Upper lobe of right lung (tissue), 1 donor: ENCODE measurements at regions not wholly inside any gene's neighbourhood (a gene's known extent, or its start where the extent isn't known, plus 50 kb on each side); places are given as distances from the start of the nearest gene placed in this dataset.
"Not testable (repeated sequence)": the region's sequence is repeated elsewhere in the genome, so short reads cannot be mapped to it uniquely, and the experiment has no call there.

ENCODE experiments used
- ATAC-seq: fragments of 200-7000 bp; cut with Tn5 transposase; one replicate; pipeline ENCODE4 v1.9.1; 2020; ENCODE audit warnings: mild to moderate bottlenecking, moderate library complexity
- DNase-seq: peaks from one replicate; pipeline ENCODE4 v3.0.0-alpha.2; 2020
- H3K27ac ChIP-seq: fragments of 200-600 bp; one replicate; pipeline ENCODE4 v1.8.0; 2022
- H3K27me3 ChIP-seq: fragments of 200-600 bp; one replicate; pipeline ENCODE4 v1.8.0; 2022; ENCODE audit warnings: mild to moderate bottlenecking
- H3K36me3 ChIP-seq: fragments of 200-600 bp; one replicate; pipeline ENCODE4 v1.8.0; 2022
- H3K4me1 ChIP-seq: fragments of 200-600 bp; one replicate; pipeline ENCODE4 v1.8.0; 2022
- H3K4me3 ChIP-seq: fragments of 200-600 bp; one replicate; pipeline ENCODE4 v1.8.0; 2022; ENCODE audit warnings: mild to moderate bottlenecking
- H3K9me3 ChIP-seq: fragments of 200-600 bp; one replicate; pipeline ENCODE4 v1.8.0; 2022
- intact Hi-C: fragments of 100-400 bp; cut with DNase I; formaldehyde crosslinking; loops from one replicate; pipeline ENCODE4 v1.11.0; 2022
- TF ChIP-seq, protein P1 (sequence below): fragments of 200-600 bp; IDR thresholded peaks from one replicate; pipeline ENCODE4 v1.8.0; 2022; ENCODE audit warnings: antibody characterized with exemption
- donor health status: DM: no; HTN: yes; CAD: no; lungs with severe emphysema.

DNA sequence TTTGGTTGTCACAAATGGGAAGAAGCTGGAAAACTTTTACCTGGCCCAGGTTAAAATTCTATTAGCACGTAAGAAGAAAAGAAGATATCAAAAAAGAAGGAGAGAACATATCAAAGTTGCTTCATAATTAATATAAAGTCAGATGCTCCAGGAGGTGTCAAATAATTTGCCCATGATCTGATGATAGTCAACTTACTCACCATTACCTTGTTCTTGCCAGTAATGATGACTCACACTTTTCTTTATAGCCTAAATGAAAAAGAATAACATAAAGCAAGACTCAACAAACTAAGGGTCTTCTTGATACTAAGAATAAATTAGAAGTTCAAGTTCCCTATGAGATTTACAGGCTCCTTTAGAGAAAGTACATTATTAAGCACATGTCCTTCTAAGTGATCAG lies 580.4 kb downstream of the TTLL7 start:
- DNase-seq = no peak
- ATAC-seq = no peak
- intact Hi-C loops = no loop called here
- Histone ChIP-seq H3K4me1 (no peaks in the 10 kb centered on the region), H3K27me3 (no peaks in the 10 kb centered on the region), H3K9me3 (no peaks in the 10 kb centered on the region), H3K36me3 (no peaks in the 10 kb centered on the region), H3K4me3 (no peak overlapping the region), H3K27ac (no peak overlapping the region)
- TF ChIP-seq, protein P1, sequence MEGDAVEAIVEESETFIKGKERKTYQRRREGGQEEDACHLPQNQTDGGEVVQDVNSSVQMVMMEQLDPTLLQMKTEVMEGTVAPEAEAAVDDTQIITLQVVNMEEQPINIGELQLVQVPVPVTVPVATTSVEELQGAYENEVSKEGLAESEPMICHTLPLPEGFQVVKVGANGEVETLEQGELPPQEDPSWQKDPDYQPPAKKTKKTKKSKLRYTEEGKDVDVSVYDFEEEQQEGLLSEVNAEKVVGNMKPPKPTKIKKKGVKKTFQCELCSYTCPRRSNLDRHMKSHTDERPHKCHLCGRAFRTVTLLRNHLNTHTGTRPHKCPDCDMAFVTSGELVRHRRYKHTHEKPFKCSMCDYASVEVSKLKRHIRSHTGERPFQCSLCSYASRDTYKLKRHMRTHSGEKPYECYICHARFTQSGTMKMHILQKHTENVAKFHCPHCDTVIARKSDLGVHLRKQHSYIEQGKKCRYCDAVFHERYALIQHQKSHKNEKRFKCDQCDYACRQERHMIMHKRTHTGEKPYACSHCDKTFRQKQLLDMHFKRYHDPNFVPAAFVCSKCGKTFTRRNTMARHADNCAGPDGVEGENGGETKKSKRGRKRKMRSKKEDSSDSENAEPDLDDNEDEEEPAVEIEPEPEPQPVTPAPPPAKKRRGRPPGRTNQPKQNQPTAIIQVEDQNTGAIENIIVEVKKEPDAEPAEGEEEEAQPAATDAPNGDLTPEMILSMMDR = no peak

DNA sequence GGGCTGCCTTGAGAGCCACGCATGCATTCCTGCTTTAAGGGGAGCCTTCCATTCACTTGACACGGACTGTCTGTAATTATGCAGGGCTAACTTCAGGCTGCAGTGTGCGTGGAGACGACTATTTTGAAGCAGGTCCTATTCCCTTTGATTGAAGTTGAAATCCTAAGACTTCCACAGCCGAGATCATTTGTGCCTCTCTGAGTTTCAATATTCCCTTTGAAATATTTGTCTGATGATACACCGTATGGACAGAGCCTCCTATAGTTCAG lies 585.2 kb downstream of the TTLL7 start:
- DNase-seq, H3K4me1 ChIP-seq, H3K36me3 ChIP-seq, H3K9me3 ChIP-seq, intact Hi-C loops, H3K4me3 ChIP-seq, H3K27me3 ChIP-seq, ATAC-seq, H3K27ac ChIP-seq: not testable (repeated sequence)

DNA sequence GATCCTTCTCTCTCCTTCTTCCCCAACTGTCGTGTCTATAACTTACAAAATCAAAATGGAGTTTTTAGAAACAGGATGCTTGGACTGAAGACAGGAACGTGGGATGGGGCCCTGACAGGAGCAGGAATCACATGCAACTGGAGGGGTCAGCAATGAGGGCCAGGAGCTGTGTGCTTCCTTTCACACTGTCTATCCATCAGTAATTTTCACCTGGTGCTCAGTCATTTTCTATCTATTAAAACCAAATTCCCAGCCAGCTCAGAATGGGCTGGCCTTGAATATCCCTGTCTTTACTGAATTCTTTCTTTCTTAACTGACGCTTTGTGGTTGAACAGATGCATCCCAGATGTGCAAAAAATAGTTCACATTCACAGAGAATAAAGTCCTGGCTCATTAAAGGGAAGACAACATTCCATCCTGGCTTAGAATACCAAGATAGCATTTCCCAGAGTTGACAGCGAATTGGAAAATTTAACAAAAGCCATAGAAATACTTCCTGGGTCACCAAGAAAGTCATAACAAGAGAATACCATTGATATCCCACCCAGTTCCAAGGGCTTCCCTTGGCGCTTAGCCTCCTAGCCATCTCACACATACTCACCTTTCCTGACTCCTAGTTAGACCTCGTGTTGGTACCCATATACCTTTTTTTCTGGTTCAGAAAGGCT lies 588.1 kb downstream of the TTLL7 start:
- H3K9me3 ChIP-seq = not testable (repeated sequence)

DNA sequence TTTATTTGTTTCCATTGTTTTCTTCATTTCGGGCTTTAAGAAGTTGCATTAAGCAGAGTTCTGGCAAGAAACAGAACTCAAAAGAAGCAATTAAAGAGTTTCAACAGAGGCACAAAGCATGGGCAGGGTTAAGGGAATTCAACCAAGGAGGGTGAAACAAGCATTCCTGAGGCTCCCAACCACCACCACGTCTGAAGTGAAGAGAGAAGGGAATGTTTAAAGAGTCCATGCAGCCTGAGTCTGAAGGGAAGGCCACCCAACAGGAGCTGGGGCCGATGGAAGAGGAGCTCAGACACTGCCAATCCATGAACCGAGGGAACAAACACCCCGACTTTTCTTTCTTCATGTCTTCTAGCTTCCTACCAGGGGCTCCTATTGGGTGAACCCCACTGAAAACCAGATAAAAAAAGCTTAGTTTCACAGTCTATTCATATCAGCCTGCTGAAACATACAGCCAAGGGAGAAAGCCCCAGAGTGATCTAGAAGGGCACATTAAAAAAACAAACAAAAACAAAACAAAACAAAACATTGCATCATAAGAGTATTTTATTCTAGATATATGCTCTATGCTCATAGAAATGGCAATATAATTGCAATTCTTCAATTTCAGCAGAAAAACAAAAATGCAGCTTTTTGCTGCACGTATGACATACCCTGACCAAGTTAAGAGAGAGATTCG lies 592.1 kb downstream of the TTLL7 start:
- H3K27me3 ChIP-seq, H3K27ac ChIP-seq, H3K9me3 ChIP-seq, intact Hi-C loops, H3K4me3 ChIP-seq, DNase-seq, H3K36me3 ChIP-seq, H3K4me1 ChIP-seq: not testable (repeated sequence)
- peak; percentile 66 for ATAC-seq

More for the DNA sequence above, 588.1 kb downstream of the TTLL7 start:
- H3K36me3 ChIP-seq, DNase-seq, intact Hi-C loops, H3K27me3 ChIP-seq, ATAC-seq, H3K4me1 ChIP-seq, H3K4me3 ChIP-seq, H3K27ac ChIP-seq: not testable (repeated sequence)

DNA sequence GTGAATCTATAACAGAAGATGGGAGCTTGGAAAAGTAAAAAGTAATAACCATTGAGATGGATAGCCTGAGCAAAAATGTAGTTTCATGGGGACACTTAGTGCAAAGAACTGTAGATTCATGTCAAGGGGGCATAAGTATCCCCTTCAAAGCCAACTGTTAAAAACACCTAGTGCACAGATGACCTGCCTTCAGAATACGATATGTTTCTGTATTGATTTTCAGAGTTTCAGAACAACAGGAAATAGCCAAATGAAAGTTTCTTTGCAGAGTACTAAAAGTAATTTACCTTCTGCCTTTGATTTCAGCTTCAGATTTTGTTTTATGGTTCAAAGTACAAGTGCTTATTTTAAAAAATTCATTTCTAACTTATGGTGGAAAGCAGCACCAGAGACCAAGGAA lies 593.1 kb downstream of the TTLL7 start:
- DNase-seq, ATAC-seq, H3K36me3 ChIP-seq, H3K4me1 ChIP-seq, H3K27me3 ChIP-seq, H3K4me3 ChIP-seq, intact Hi-C loops, H3K27ac ChIP-seq, H3K9me3 ChIP-seq: not testable (repeated sequence)

DNA sequence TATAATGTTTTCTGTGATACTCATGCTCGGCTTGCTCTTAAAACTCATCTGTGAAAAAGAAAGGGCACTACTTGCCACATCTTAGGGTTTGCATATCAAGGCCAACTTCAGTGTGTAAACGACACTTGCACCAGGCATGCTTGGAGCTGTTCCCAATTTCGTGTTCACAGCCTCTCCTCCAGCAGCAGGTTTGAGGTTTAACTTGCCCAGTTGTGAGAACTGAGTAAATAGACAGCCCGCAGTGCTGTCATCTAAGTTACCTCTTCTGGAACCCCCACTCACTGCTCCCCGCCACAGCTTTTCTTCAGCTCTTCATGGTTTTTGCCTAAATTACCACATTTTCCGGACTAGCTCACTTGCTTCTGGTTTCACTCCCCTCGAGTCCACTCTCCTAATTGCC lies 595.4 kb downstream of the TTLL7 start:
- H3K4me3 ChIP-seq, H3K9me3 ChIP-seq, DNase-seq, H3K36me3 ChIP-seq, H3K27me3 ChIP-seq, intact Hi-C loops, H3K27ac ChIP-seq, H3K4me1 ChIP-seq: not testable (repeated sequence)
- ATAC-seq = peak; percentile 47

DNA sequence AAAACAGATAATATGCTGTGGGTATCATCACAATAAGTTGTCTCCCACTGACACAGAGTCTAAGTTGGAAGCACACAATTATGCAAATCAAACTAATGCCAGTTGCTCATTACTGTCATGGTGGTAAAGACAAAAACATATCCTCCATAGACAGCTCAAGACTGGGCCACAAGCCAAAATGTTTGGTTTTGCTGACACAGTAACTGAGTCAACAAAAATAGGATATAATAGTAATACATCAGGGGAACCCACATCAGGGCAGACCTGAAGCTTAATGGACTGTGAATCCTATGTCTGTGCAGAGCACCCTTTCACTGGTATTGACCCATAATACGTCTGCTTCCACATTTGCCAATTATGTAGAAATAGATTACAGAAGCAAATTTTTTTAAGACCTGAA lies 597.8 kb downstream of the TTLL7 start:
- intact Hi-C loops, H3K4me3 ChIP-seq, H3K4me1 ChIP-seq, DNase-seq, H3K9me3 ChIP-seq, H3K27ac ChIP-seq, H3K36me3 ChIP-seq, ATAC-seq, H3K27me3 ChIP-seq: not testable (repeated sequence)

DNA sequence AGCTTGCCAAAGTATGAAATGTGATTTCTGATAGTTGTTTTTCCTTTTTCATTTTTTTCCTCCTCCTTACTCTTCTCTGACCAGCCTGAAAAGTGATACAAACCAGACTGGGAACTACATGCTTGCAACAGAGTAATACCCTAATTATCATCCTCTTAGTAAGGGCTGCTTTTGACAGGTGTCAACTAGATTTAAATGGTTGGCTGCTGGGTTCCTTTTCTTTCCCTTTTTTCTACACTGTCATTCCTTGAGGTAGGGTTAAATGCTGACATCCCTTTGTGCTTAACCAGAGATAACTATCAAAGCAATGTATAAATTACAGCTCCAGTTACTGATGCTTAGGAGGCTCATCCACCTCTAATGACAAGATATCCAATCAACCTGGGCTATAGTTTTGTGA lies 598.8 kb downstream of the TTLL7 start:
- ATAC-seq, DNase-seq, H3K27me3 ChIP-seq, H3K36me3 ChIP-seq, H3K27ac ChIP-seq, H3K4me3 ChIP-seq, intact Hi-C loops, H3K9me3 ChIP-seq, H3K4me1 ChIP-seq: not testable (repeated sequence)

DNA sequence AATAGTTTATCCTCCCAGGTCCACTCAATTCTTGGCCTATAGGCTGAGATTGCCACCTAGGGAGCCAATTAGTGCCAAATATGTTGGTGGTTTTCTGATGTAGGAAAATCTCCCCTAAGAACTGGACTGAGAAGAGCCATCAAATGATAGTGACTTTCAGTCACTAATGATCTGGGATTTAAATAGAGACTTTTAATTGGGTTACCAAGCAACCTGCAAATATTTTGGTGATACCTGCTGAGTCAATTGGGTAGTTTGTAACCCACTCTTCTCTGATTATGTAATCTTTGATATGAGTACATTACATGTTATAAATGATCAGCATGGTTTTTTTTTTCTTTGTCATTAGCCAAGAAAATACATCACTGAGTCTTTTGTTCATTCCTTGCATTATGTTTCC lies 600.8 kb downstream of the TTLL7 start:
- H3K4me3 ChIP-seq, DNase-seq, H3K27me3 ChIP-seq, H3K4me1 ChIP-seq, H3K9me3 ChIP-seq, H3K36me3 ChIP-seq, intact Hi-C loops, ATAC-seq, H3K27ac ChIP-seq: not testable (repeated sequence)

DNA sequence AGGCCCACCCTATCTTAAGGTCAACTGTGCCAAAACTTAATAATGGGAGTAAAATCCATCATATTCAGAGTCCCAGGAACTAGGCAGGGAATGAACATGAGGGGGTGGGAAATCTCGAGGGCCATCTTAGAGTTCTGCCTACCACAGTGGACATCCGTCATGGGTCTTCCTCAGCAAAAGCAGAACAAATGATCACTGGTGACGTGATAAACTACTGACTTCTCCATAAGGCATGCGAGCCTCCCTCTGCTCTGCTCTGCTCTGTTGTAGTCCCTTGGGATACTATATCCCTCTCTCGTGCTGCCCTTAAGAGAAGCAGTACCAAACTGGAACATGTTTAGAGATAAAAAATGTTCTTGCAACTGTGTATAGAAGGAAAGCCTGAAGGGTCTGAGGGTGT lies 603.8 kb downstream of the TTLL7 start:
- ATAC-seq, intact Hi-C loops, H3K4me1 ChIP-seq, H3K36me3 ChIP-seq, H3K27ac ChIP-seq, DNase-seq, H3K9me3 ChIP-seq, H3K27me3 ChIP-seq, H3K4me3 ChIP-seq: not testable (repeated sequence)

DNA sequence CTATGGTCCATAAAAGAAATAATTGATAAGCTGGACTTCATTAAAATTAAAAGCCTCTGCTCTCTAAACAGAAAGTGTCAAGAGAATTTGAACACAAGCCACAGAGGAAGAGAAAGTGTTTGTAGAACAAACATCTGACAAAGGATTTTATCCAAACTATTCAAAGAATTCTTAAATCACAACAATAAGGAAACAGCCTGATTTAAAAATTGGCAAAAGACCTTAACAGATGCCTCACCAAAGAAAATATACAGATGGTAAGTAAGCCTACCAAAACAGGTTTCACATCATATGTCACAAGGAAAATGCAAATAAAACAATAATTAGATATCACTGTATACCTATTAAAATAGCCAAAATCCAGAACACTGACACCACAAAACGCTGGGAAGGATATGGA lies 612.0 kb downstream of the TTLL7 start:
- H3K27me3 ChIP-seq, H3K9me3 ChIP-seq, H3K4me1 ChIP-seq, H3K36me3 ChIP-seq, ATAC-seq, intact Hi-C loops, H3K4me3 ChIP-seq, H3K27ac ChIP-seq, DNase-seq: not testable (repeated sequence)

DNA sequence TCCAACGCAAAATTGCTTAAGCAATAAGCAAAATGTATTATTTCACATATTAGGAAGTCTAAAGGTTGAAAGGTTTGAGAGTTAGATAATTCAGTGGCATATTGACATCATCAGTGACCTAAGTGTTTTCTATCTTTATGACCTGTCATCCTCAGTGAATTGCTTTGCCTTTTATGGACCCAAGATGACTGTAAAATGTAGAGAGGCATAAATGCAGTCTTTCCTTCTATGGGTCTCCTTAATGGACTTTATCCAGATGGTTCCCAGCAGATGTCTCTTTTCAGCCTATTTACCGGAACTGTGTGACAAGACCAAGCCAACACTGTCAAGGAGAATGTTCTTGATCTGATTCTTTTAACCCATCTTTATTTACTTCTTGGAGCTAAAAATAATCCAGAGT lies 615.8 kb downstream of the TTLL7 start:
- not testable (repeated sequence) for H3K27me3 ChIP-seq, H3K27ac ChIP-seq, H3K4me3 ChIP-seq

DNA sequence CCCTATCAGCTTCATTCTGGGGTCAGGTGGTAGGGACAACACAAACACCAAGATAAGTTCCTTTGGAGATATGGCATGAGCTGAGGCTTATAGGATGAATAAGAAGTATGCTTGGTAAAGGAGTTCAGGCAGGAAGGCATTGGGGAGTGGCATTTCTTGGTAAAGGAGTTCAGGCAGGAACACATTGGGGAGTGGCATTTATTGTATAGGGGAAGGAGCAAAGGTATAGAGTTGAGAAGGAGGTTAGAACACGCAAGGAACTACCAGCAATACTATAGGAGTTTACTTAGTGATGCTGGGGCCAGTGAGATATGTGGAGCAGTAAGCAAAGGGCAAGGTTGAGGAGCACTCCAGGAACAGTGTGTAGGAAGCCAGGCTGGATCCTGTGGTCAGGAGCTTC lies 625.9 kb downstream of the TTLL7 start:
- ATAC-seq, H3K4me3 ChIP-seq, H3K27ac ChIP-seq, H3K36me3 ChIP-seq, H3K4me1 ChIP-seq, H3K9me3 ChIP-seq, intact Hi-C loops, DNase-seq, H3K27me3 ChIP-seq: not testable (repeated sequence)

More for the DNA sequence above, 615.8 kb downstream of the TTLL7 start:
- ATAC-seq, H3K4me1 ChIP-seq, intact Hi-C loops, H3K9me3 ChIP-seq, H3K36me3 ChIP-seq, DNase-seq: not testable (repeated sequence)

DNA sequence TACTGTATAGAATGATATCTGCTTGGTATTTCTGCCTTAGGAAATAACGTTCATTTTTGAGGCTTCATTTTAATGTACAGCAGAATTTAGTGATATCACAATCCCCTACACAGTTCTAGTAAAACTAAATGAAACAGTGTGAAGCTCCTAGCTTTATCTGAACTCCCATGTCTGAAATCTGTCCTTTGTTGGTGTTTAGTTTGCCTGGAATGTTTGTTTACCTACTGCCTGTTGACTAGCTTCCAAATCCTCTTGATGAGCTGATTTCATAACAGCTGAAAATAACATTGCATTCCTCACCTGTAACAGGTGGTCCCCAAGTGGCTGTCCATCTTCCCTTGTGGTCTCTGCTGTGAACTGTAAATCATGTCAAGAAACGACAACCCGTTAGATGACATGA lies 629.1 kb downstream of the TTLL7 start:
- H3K27me3 ChIP-seq, H3K4me3 ChIP-seq, intact Hi-C loops, DNase-seq, ATAC-seq, H3K9me3 ChIP-seq, H3K27ac ChIP-seq, H3K36me3 ChIP-seq, H3K4me1 ChIP-seq: not testable (repeated sequence)
